H9 (cell line): ENCODE measurements at regions not wholly inside any gene's neighbourhood (a gene's known extent, or its start where the extent isn't known, plus 50 kb on each side); places are given as distances from the start of the nearest gene placed in this dataset.

Source experiments
- DNase-seq: peaks from one replicate; pipeline ENCODE4 v3.0.0-alpha.2; 2017
- H2AFZ ChIP-seq: one replicate; pipeline ENCODE4 v1.6.1; 2013; ENCODE audit warnings: mild to moderate bottlenecking, low read length, control low read depth, moderate library complexity
- H2AK5ac ChIP-seq: 2 replicates; pipeline ENCODE4 v1.6.1; 2013; ENCODE audit warnings: low read length, control low read depth, mixed read lengths; ENCODE audit not compliant: insufficient read length
- H2BK120ac ChIP-seq: one replicate; pipeline ENCODE4 v1.6.1; 2013; ENCODE audit warnings: low read depth, mild to moderate bottlenecking, low read length, control low read depth, inconsistent platforms; ENCODE audit not compliant: poor library complexity, severe bottlenecking
- H2BK12ac ChIP-seq: 2 replicates; pipeline ENCODE4 v1.6.1; 2013; ENCODE audit warnings: low read length, control low read depth, mixed read lengths, low read depth; ENCODE audit not compliant: insufficient read length
- H2BK15ac ChIP-seq: 2 replicates; pipeline ENCODE4 v1.6.1; 2013; ENCODE audit warnings: low read depth, low read length, control low read depth
- H2BK20ac ChIP-seq: one replicate; pipeline ENCODE4 v1.6.1; 2013; ENCODE audit warnings: low read depth, mild to moderate bottlenecking, low read length, control low read depth, inconsistent platforms; ENCODE audit not compliant: poor library complexity, severe bottlenecking
- H2BK5ac ChIP-seq: 2 replicates; pipeline ENCODE4 v1.6.1; 2013; ENCODE audit warnings: low read length, control low read depth, mixed read lengths; ENCODE audit not compliant: insufficient read length
- H3K14ac ChIP-seq: 2 replicates; pipeline ENCODE4 v1.6.1; 2013; ENCODE audit warnings: low read length, control low read depth; ENCODE audit not compliant: insufficient read depth
- H3K18ac ChIP-seq: 2 replicates; pipeline ENCODE4 v1.6.1; 2013; ENCODE audit warnings: low read depth, mild to moderate bottlenecking, mixed read lengths, low read length, control low read depth; ENCODE audit not compliant: insufficient read length
- H3K23ac ChIP-seq: 2 replicates; pipeline ENCODE4 v1.6.1; 2013; ENCODE audit warnings: low read length, control low read depth, mixed read lengths, low read depth; ENCODE audit not compliant: insufficient read length
- H3K23me2 ChIP-seq: 2 replicates; pipeline ENCODE4 v1.6.1; 2013; ENCODE audit warnings: low read depth, mild to moderate bottlenecking, mixed read lengths, low read length, control low read depth; ENCODE audit not compliant: insufficient read length, poor library complexity, severe bottlenecking
- H3K27ac ChIP-seq: 2 replicates; pipeline ENCODE4 v1.5.1; 2013; ENCODE audit warnings: low read length, control low read depth, mixed read lengths, low read depth; ENCODE audit not compliant: insufficient read length
- H3K27me3 ChIP-seq: 2 replicates; pipeline ENCODE4 v1.6.1; 2013; ENCODE audit warnings: low read length, control low read depth, inconsistent platforms; ENCODE audit not compliant: insufficient read depth
- H3K4ac ChIP-seq: 2 replicates; pipeline ENCODE4 v1.6.1; 2013; ENCODE audit warnings: low read depth, mild to moderate bottlenecking, control low read depth, inconsistent platforms, low read length, moderate library complexity
- H3K4me1 ChIP-seq: 2 replicates; pipeline ENCODE4 v1.6.1; 2013; ENCODE audit warnings: low read length, control low read depth, inconsistent platforms; ENCODE audit not compliant: insufficient read depth
- H3K4me2 ChIP-seq: 2 replicates; pipeline ENCODE4 v1.6.1; 2013; ENCODE audit warnings: low read length, control low read depth, mixed read lengths; ENCODE audit not compliant: insufficient read length, insufficient read depth
- H3K56ac ChIP-seq: 2 replicates; pipeline ENCODE4 v1.6.1; 2013; ENCODE audit warnings: low read depth, mild to moderate bottlenecking, mixed read lengths, low read length, control low read depth; ENCODE audit not compliant: insufficient read length
- H3K79me1 ChIP-seq: 2 replicates; pipeline ENCODE4 v1.6.1; 2013; ENCODE audit warnings: low read depth, mild to moderate bottlenecking, moderate library complexity, low read length, control low read depth, inconsistent platforms; ENCODE audit not compliant: insufficient read depth, poor library complexity, severe bottlenecking
- H3K79me2 ChIP-seq: 2 replicates; pipeline ENCODE4 v1.6.1; 2013; ENCODE audit warnings: low read length, control low read depth, inconsistent platforms; ENCODE audit not compliant: insufficient read depth
- H3K9ac ChIP-seq: 2 replicates; pipeline ENCODE4 v1.6.1; 2013; ENCODE audit warnings: low read length, control low read depth, mixed read lengths; ENCODE audit not compliant: insufficient read length; ENCODE audit errors: extremely low read depth
- H3K9me3 ChIP-seq: one replicate; pipeline ENCODE4 v1.6.1; 2013; ENCODE audit warnings: low read depth, low read length, inconsistent platforms; ENCODE audit not compliant: control insufficient read depth
- H3T11ph ChIP-seq: one replicate; pipeline ENCODE4 v1.6.1; 2013; ENCODE audit warnings: mild to moderate bottlenecking, low read length, control low read depth, inconsistent platforms
- H4K20me1 ChIP-seq: one replicate; pipeline ENCODE4 v1.6.1; 2013; ENCODE audit not compliant: control insufficient read depth, insufficient read length, insufficient read depth
- H4K5ac ChIP-seq: 2 replicates; pipeline ENCODE4 v1.6.1; 2013; ENCODE audit warnings: low read depth, mild to moderate bottlenecking, mixed read lengths, low read length, control low read depth; ENCODE audit not compliant: insufficient read length
- H4K8ac ChIP-seq: replicated peaks from 2 replicates; pipeline ENCODE4 v1.6.1; 2013; ENCODE audit warnings: low read length, control low read depth, mixed read lengths, low read depth; ENCODE audit not compliant: insufficient read length
- H4K91ac ChIP-seq: 2 replicates; pipeline ENCODE4 v1.6.1; 2013; ENCODE audit warnings: low read depth, mild to moderate bottlenecking, moderate library complexity, mixed read lengths, low read length, control low read depth; ENCODE audit not compliant: insufficient read length
- H3K27ac Mint-ChIP-seq, 3 experiments: 2 replicates in 2 of 3; 3 replicates in 1 of 3; pipeline ENCODE4 v1.8.0; 2020 to 2021; ENCODE audit warnings: mixed read lengths in 3 of 3, mild to moderate bottlenecking in 1 of 3, moderate library complexity in 1 of 3
- H3K27me3 Mint-ChIP-seq: 2 replicates; pipeline ENCODE4 v1.8.0; 2021; ENCODE audit warnings: low read depth, mild to moderate bottlenecking, moderate library complexity, mixed read lengths
- H3K36me3 Mint-ChIP-seq, 3 experiments: 2 replicates in 2 of 3; 3 replicates in 1 of 3; pipeline ENCODE4 v1.8.0; 2020 to 2021; ENCODE audit warnings: low read depth in 3 of 3, mixed read lengths in 3 of 3; ENCODE audit not compliant: insufficient read depth in 1 of 3
- H3K4me1 Mint-ChIP-seq, 2 experiments: 2 replicates each; pipeline ENCODE4 v1.8.0; 2020; ENCODE audit warnings: mixed read lengths in 2 of 2
- H3K4me3 Mint-ChIP-seq, 2 experiments: 2 replicates in 1 of 2; 3 replicates in 1 of 2; pipeline ENCODE4 v1.8.0; 2020 to 2021; ENCODE audit warnings: mild to moderate bottlenecking in 2 of 2, mixed read lengths in 2 of 2, moderate library complexity in 1 of 2
- H3K9me3 Mint-ChIP-seq, 2 experiments: 2 replicates in 1 of 2; 3 replicates in 1 of 2; pipeline ENCODE4 v1.8.0; 2020; ENCODE audit warnings: mild to moderate bottlenecking in 2 of 2, mixed read lengths in 2 of 2, moderate library complexity in 1 of 2
- CTCF ChIP-seq: fragments of 200-600 bp; sonication (generic); conservative IDR thresholded peaks from 3 replicates; pipeline ENCODE4 v1.8.0; 2021; ENCODE audit warnings: antibody characterized with exemption, mild to moderate bottlenecking
- WGBS: extraction: QIAGEN DNeasy Blood & Tissue Kit; methylation state at CpG from one replicate; pipeline ENCODE4 v1.1.7; 2013; ENCODE audit warnings: missing lambda C conversion rate, low lambda C conversion rate, mixed read lengths; ENCODE audit not compliant: insufficient read length; ENCODE audit errors: extremely low coverage; 5-methylcytosine and 5-hydroxymethylcytosine counted together

- Histone ChIP-seq H3K79me2 (no peaks in the 10 kb centered on the region), H4K20me1 (no peaks in the 10 kb centered on the region), H3K9ac (no peak overlapping the region), H4K8ac (no peak overlapping the region), H4K5ac (no peak overlapping the region), H3K4me2 (no peak overlapping the region), H2AFZ (no peak overlapping the region), H3K23me2 (no peaks in the 10 kb centered on the region), H3K23ac (no peak overlapping the region), H2BK120ac (no peak overlapping the region), H2AK5ac (no peak overlapping the region), H3K79me1 (no peaks in the 10 kb centered on the region), H2BK15ac (no peak overlapping the region), H3T11ph (no peak overlapping the region), H3K14ac (no peak overlapping the region), H3K27me3 (no peaks in the 10 kb centered on the region), H3K9me3 (no peaks in the 10 kb centered on the region), H3K56ac (no peak overlapping the region), H2BK5ac (no peak overlapping the region), H3K4me1 (no peaks in the 10 kb centered on the region), H2BK12ac (no peak overlapping the region), H3K18ac (no peak overlapping the region), H3K4ac (no peak overlapping the region), H4K91ac (no peak overlapping the region), H2BK20ac (no peak overlapping the region), H3K27ac (no peak overlapping the region)
- H3K4me3 Mint-ChIP-seq = no peak overlapping the region
- H3K4me1 Mint-ChIP-seq = no peaks in the 10 kb centered on the region
- H3K27ac Mint-ChIP-seq = no peak overlapping the region
- H3K36me3 Mint-ChIP-seq = no peaks in the 10 kb centered on the region
- WGBS = no CpG with 5 or more reads among the region's 6 CpGs
- H3K27me3 Mint-ChIP-seq = no peaks in the 10 kb centered on the region
- TF ChIP-seq CTCF = no peak
- DNase-seq = no peak
- no peaks in the 10 kb centered on the region for H3K9me3 Mint-ChIP-seq
These were observed 236.2 kb upstream of the FLRT2 start for GRCh38 chr14:85293612-85294234.
